Mesenchymal stem cell (in vitro differentiated cells and primary cell): ENCODE measurements at regions not wholly inside any gene's neighbourhood (a gene's known extent, or its start where the extent isn't known, plus 50 kb on each side); places are given as distances from the start of the nearest gene placed in this dataset.

Experiments
- DNase-seq: peaks from one replicate; pipeline ENCODE4 v3.0.0-alpha.2; 2013
- H2AFZ ChIP-seq: one replicate; pipeline ENCODE4 v1.6.1; 2013; ENCODE audit warnings: low read depth, mild to moderate bottlenecking, control low read depth, inconsistent platforms, low read length, moderate library complexity
- H2AK5ac ChIP-seq: 2 replicates; pipeline ENCODE4 v1.6.1; 2013; ENCODE audit warnings: low read length, moderate library complexity, mild to moderate bottlenecking, inconsistent platforms; ENCODE audit not compliant: severe bottlenecking
- H2BK120ac ChIP-seq: one replicate; pipeline ENCODE4 v1.6.1; 2013; ENCODE audit warnings: low read depth, mild to moderate bottlenecking, inconsistent platforms, low read length, moderate library complexity
- H2BK12ac ChIP-seq, 2 experiments: one replicate each; pipeline ENCODE4 v1.6.1; 2013; ENCODE audit warnings: inconsistent platforms in 2 of 2, low read length in 2 of 2, mild to moderate bottlenecking in 2 of 2, moderate library complexity in 2 of 2, control low read depth in 1 of 2
- H2BK15ac ChIP-seq: one replicate; pipeline ENCODE4 v1.6.1; 2013; ENCODE audit warnings: mild to moderate bottlenecking, low read depth, inconsistent platforms; ENCODE audit not compliant: poor library complexity, severe bottlenecking
- H2BK5ac ChIP-seq: 2 replicates; pipeline ENCODE4 v1.6.1; 2013; ENCODE audit warnings: low read depth, mild to moderate bottlenecking, low read length, control low read depth, inconsistent platforms; ENCODE audit not compliant: poor library complexity, severe bottlenecking
- H3K14ac ChIP-seq, 2 experiments: one replicate each; pipeline ENCODE4 v1.6.1; 2013; ENCODE audit warnings: inconsistent platforms in 2 of 2, low read length in 2 of 2, control low read depth in 1 of 2, mild to moderate bottlenecking in 1 of 2, moderate library complexity in 1 of 2
- H3K18ac ChIP-seq, 2 experiments: one replicate each; pipeline ENCODE4 v1.6.1; 2013; ENCODE audit warnings: inconsistent platforms in 2 of 2, low read length in 2 of 2, control low read depth in 1 of 2, low read depth in 1 of 2, mild to moderate bottlenecking in 1 of 2
- H3K23ac ChIP-seq, 2 experiments: one replicate each; pipeline ENCODE4 v1.6.1; 2013; ENCODE audit warnings: inconsistent platforms in 2 of 2, low read length in 2 of 2, mild to moderate bottlenecking in 2 of 2, moderate library complexity in 2 of 2, control low read depth in 1 of 2
- H3K27ac ChIP-seq: 2 replicates; pipeline ENCODE4 v1.5.1; 2013; ENCODE audit warnings: mild to moderate bottlenecking, moderate library complexity, low read length, control low read depth, inconsistent platforms; ENCODE audit not compliant: poor library complexity, severe bottlenecking
- H3K27me3 ChIP-seq, 2 experiments: 2 replicates each; pipeline versions ENCODE4 v1.6.1 to v1.7.0; 2013; ENCODE audit warnings: low read length in 2 of 2, mild to moderate bottlenecking in 2 of 2, moderate library complexity in 2 of 2, control low read depth in 1 of 2, inconsistent platforms in 1 of 2; ENCODE audit not compliant: control insufficient read depth in 1 of 2, insufficient read depth in 1 of 2
- H3K36me3 ChIP-seq, 2 experiments: 2 replicates each; pipeline versions ENCODE4 v1.6.1 to v1.7.0; 2013; ENCODE audit warnings: low read length in 2 of 2, control low read depth in 1 of 2, inconsistent platforms in 1 of 2, low read depth in 1 of 2, mild to moderate bottlenecking in 1 of 2; ENCODE audit not compliant: insufficient read depth in 2 of 2, control insufficient read depth in 1 of 2
- H3K4ac ChIP-seq, 2 experiments: one replicate each; pipeline ENCODE4 v1.6.1; 2013; ENCODE audit warnings: inconsistent platforms in 2 of 2, low read length in 2 of 2, mild to moderate bottlenecking in 2 of 2, moderate library complexity in 2 of 2, control low read depth in 1 of 2, low read depth in 1 of 2
- H3K4me1 ChIP-seq: 2 replicates; pipeline ENCODE4 v1.6.1; 2013; ENCODE audit warnings: low read depth, low read length, control low read depth; ENCODE audit not compliant: control insufficient read depth, insufficient read depth
- H3K4me2 ChIP-seq: 2 replicates; pipeline ENCODE4 v1.6.1; 2013; ENCODE audit warnings: low read length, mild to moderate bottlenecking, inconsistent platforms; ENCODE audit not compliant: poor library complexity, severe bottlenecking
- H3K4me3 ChIP-seq, 2 experiments: 2 replicates each; pipeline versions ENCODE4 v1.5.1 to v1.7.0; 2013; ENCODE audit warnings: low read length in 2 of 2, mild to moderate bottlenecking in 2 of 2, control low read depth in 1 of 2, low read depth in 1 of 2; ENCODE audit not compliant: insufficient read depth in 1 of 2
- H3K79me1 ChIP-seq: replicated peaks from 2 replicates; pipeline ENCODE4 v1.6.1; 2013; ENCODE audit warnings: mild to moderate bottlenecking, control low read depth, low read length, inconsistent platforms; ENCODE audit not compliant: poor library complexity, severe bottlenecking
- H3K9ac ChIP-seq: 2 replicates; pipeline ENCODE4 v1.7.0; 2013; ENCODE audit warnings: mild to moderate bottlenecking, low read length, moderate library complexity
- H3K9me3 ChIP-seq: 2 replicates; pipeline ENCODE4 v1.7.0; 2013; ENCODE audit warnings: mild to moderate bottlenecking, low read length; ENCODE audit not compliant: control insufficient read depth
- H4K8ac ChIP-seq: one replicate; pipeline ENCODE4 v1.6.1; 2013; ENCODE audit warnings: inconsistent platforms, mild to moderate bottlenecking, low read length, moderate library complexity
- H4K91ac ChIP-seq: one replicate; pipeline ENCODE4 v1.6.1; 2013; ENCODE audit warnings: mild to moderate bottlenecking, low read length, inconsistent platforms
- WGBS: methylation state at CpG from one replicate; pipeline ENCODE4 v1.1.7; 2013; ENCODE audit warnings: mixed read lengths; 5-methylcytosine and 5-hydroxymethylcytosine counted together

DNA sequence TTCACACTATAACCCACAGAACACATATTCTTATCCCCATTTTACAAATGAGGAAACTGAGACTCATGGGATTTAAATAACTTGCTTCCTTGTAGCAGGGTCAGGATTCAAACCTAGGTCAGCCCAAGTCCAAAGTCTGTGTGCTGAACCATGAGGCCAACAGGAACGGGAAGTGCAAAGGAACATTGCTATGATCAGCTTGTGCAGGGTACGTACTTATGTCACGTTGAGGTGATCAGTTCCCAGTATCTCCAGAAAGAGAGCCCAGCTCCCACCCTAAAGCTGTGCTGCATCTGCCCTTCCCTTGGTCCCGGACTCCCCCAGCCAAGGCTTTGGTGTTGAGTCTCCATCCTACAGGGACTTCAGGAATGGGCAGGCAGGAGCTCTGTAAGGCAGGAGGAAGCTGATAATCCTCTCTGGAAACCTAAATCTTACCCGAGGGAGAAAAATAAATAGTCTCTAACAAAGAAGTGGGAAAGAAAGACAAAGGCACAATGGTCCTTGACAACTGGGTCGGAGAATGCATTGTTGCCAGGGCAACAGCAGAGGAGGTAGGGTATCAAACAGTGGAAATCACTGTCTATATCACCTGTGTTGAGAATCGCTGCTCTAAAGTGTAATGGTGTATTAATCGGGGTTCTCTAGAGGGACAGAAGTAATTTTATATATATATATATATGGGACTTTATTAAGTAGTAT lies 82.5 kb upstream of the FICD start:
- DNase-seq = no peak
- Histone ChIP-seq H2AFZ (no peak overlapping the region), H3K4me1 (no peaks in the 10 kb centered on the region), H3K14ac (no peak overlapping the region), H4K8ac (no peak overlapping the region), H2BK12ac (no peak overlapping the region), H3K9ac (no peak overlapping the region), H3K27ac (no peak overlapping the region), H3K27me3 (peaks cover 0 to 34% of the 10 kb centered on the region in 2 experiments), H2BK120ac (no peak overlapping the region), H3K4me3 (no peak overlapping the region), H3K18ac (no peak overlapping the region), H3K4me2 (no peak overlapping the region), H3K4ac (no peak overlapping the region), H2BK15ac (no peak overlapping the region), H4K91ac (no peak overlapping the region), H3K36me3 (no peaks in the 10 kb centered on the region), H2AK5ac (no peak overlapping the region), H3K23ac (no peak overlapping the region), H2BK5ac (no peak overlapping the region), H3K9me3 (no peaks in the 10 kb centered on the region), H3K79me1 (no peaks in the 10 kb centered on the region)
- WGBS = 84% methylated on average over 6 of the region's 8 CpGs

DNA sequence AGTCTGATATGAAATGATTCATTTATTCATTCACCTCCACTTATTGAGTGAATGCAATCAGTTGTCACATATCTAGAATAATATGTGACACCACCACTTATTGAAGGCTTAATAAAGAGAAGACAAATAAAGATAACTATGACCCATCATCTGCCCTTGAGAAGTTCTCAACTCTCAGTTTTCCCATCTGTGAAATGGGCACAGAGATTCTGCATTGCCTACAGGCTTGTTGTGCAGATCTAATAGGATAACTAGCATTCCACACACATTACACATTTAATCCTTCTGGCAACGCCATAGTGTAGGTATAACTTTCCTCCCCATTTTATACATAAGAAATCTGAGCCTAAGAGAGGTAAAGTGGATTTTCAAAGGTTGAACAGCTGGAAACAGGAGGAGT lies 84.2 kb upstream of the FICD start:
- no peak for DNase-seq
- Histone ChIP-seq H3K36me3 (no peaks in the 10 kb centered on the region), H2AFZ (no peak overlapping the region), H2BK12ac (no peak overlapping the region), H3K4me2 (no peak overlapping the region), H3K23ac (no peak overlapping the region), H3K18ac (no peak overlapping the region), H3K27ac (no peak overlapping the region), H4K91ac (no peak overlapping the region), H3K79me1 (no peaks in the 10 kb centered on the region), H3K27me3 (peaks cover 0 to 42% of the 10 kb centered on the region in 2 experiments), H3K14ac (no peak overlapping the region), H3K9ac (no peak overlapping the region), H4K8ac (no peak overlapping the region), H3K4ac (no peak overlapping the region), H2AK5ac (no peak overlapping the region), H2BK5ac (no peak overlapping the region), H3K4me1 (no peaks in the 10 kb centered on the region), H3K4me3 (no peak overlapping the region), H3K9me3 (no peaks in the 10 kb centered on the region), H2BK15ac (no peak overlapping the region), H2BK120ac (no peak overlapping the region)
- WGBS = no CpG with 5 or more reads among the region's 1 CpG

DNA sequence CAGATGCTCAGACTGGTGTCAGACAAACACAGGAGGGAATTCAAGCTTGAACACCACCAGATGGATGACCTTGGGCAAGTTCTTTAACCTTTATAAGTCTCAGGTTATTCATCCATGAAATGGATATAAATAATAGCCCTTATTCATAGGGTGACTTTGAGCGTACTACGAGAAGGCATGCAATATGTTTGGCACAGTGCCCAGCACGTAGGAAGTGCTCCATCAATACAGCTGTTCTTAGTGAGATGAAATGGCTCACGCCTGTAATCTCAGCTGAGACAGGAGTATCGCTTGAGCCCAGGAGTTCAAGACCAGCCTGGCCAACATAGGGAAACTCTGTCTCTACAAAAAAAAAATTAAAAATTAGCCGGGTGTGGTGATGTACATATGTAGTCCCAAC lies 84.8 kb upstream of the FICD start:
- no peak overlapping the region for H2BK5ac ChIP-seq
- no peak overlapping the region for H3K14ac ChIP-seq
- no peak overlapping the region for H4K91ac ChIP-seq
- no peak overlapping the region for H3K4ac ChIP-seq
- peaks cover 0 to 46% of the 10 kb centered on the region in 2 experiments for H3K27me3 ChIP-seq
- H3K9me3 ChIP-seq = no peaks in the 10 kb centered on the region
- DNase-seq = no peak
- no peaks in the 10 kb centered on the region for H3K4me1 ChIP-seq
- no peak overlapping the region for H2BK120ac ChIP-seq
- 71% methylated on average over 5 of the region's 6 CpGs for WGBS
- H3K23ac ChIP-seq = no peak overlapping the region
- H2AFZ ChIP-seq = no peak overlapping the region
- H3K4me3 ChIP-seq = no peak overlapping the region
- H3K9ac ChIP-seq = no peak overlapping the region
- no peak overlapping the region for H4K8ac ChIP-seq
- H3K36me3 ChIP-seq = no peaks in the 10 kb centered on the region
- H3K79me1 ChIP-seq = no peaks in the 10 kb centered on the region
- no peak overlapping the region for H2AK5ac ChIP-seq
- no peak overlapping the region for H2BK15ac ChIP-seq
- H3K4me2 ChIP-seq = no peak overlapping the region
- no peak overlapping the region for H3K18ac ChIP-seq
- H3K27ac ChIP-seq = no peak overlapping the region
- no peak overlapping the region for H2BK12ac ChIP-seq

DNA sequence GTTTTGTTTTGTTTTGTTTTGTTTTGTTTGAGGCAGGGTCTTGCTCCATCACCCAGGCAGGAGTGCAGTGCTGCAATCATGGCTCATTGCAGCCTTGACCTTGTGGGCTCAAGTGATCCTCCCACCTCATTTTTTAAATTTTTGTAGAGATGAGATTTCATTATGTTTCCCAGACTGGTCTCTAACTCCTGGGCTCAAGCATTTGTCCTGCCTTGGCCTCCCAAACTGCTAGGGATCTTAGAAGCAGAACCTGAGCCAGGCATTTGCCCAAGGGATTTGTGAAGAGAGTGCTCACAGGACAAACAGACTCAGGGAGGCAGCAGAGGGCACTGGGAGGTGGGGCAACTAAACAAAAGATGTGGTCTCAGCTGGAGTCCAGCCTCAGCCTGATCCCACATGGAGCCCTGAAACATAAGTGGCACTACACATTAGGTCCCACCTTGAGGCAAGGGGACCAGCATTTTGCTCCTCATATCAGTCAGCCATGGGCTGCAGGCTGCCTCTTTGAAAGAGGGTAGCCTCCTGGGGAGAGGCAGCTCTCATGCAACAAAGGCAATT lies 86.2 kb upstream of the CMKLR1 start:
- H3K23ac ChIP-seq = no peak overlapping the region
- no peaks in the 10 kb centered on the region for H3K4me1 ChIP-seq
- no peak overlapping the region for H4K91ac ChIP-seq
- no peaks in the 10 kb centered on the region for H3K79me1 ChIP-seq
- no peak overlapping the region for H2BK120ac ChIP-seq
- no peak overlapping the region for H3K4me3 ChIP-seq
- H4K8ac ChIP-seq = no peak overlapping the region
- H2AK5ac ChIP-seq = no peak overlapping the region
- no peak overlapping the region for H3K14ac ChIP-seq
- no peak overlapping the region for H3K4me2 ChIP-seq
- H2BK15ac ChIP-seq = no peak overlapping the region
- no peaks in the 10 kb centered on the region for H3K9me3 ChIP-seq
- H3K27ac ChIP-seq = no peak overlapping the region
- DNase-seq = no peak
- peaks cover 0 to 34% of the 10 kb centered on the region in 2 experiments for H3K27me3 ChIP-seq
- H3K9ac ChIP-seq = no peak overlapping the region
- H2BK12ac ChIP-seq = no peak overlapping the region
- no peak overlapping the region for H3K4ac ChIP-seq
- no peak overlapping the region for H3K18ac ChIP-seq
- H2BK5ac ChIP-seq = no peak overlapping the region
- H2AFZ ChIP-seq = no peak overlapping the region
- no peaks in the 10 kb centered on the region for H3K36me3 ChIP-seq
